ENCODE measurements at regions not wholly inside any gene's neighbourhood (a gene's known extent, or its start where the extent isn't known, plus 50 kb on each side); places are given as distances from the start of the nearest gene placed in this dataset.

DNA sequence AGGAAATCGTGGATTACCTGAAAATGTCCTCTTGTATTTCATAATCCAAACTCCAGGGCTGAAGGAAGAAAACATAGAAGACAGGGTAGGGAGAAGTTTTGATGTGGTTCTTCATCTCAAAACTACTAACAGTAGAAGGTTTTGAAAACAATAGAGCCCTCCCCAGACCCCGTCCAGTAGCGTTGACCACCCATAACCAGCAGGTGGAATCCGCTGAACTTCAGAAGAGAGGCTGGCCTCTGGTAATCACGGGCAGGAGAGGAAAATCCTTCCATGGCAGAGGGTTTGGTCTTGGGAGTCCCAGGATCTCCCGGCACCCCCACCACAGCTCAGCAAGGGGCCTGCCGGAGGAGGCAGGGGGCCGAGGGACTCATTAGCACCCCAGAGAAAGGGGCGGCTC, 333.4 kb upstream of the RNF32 start:
- no peak for TF ChIP-seq POLR2AphosphoS5 (IDR thresholded peaks at IDR 0.05)
- TF ChIP-seq, protein P1, sequence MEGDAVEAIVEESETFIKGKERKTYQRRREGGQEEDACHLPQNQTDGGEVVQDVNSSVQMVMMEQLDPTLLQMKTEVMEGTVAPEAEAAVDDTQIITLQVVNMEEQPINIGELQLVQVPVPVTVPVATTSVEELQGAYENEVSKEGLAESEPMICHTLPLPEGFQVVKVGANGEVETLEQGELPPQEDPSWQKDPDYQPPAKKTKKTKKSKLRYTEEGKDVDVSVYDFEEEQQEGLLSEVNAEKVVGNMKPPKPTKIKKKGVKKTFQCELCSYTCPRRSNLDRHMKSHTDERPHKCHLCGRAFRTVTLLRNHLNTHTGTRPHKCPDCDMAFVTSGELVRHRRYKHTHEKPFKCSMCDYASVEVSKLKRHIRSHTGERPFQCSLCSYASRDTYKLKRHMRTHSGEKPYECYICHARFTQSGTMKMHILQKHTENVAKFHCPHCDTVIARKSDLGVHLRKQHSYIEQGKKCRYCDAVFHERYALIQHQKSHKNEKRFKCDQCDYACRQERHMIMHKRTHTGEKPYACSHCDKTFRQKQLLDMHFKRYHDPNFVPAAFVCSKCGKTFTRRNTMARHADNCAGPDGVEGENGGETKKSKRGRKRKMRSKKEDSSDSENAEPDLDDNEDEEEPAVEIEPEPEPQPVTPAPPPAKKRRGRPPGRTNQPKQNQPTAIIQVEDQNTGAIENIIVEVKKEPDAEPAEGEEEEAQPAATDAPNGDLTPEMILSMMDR (IDR thresholded peaks at IDR 0.05), result no peak
- TF ChIP-seq POLR2A (IDR thresholded peaks at IDR 0.05), result no peak
